HEK293 (cell line): ENCODE measurements at regions not wholly inside any gene's neighbourhood (a gene's known extent, or its start where the extent isn't known, plus 50 kb on each side); places are given as distances from the start of the nearest gene placed in this dataset.

ENCODE experiments used
- EGR2 ChIP-seq: fragments of 450-650 bp; formaldehyde crosslinking; IDR thresholded peaks from 2 replicates; pipeline ENCODE4 v1.5.1; 2016; ENCODE audit warnings: low read depth, missing biosample characterization, missing genetic modification characterization
- SP2 ChIP-seq: fragments of 450-650 bp; formaldehyde crosslinking; IDR thresholded peaks from 2 replicates; pipeline ENCODE4 v1.5.1; 2016; ENCODE audit warnings: missing biosample characterization, missing genetic modification characterization
- YY1 ChIP-seq: fragments of 450-650 bp; formaldehyde crosslinking; IDR thresholded peaks from 2 replicates; pipeline ENCODE4 v1.5.1; 2018; ENCODE audit warnings: missing biosample characterization, missing genetic modification characterization
- ZNF121 ChIP-seq: fragments of 450-650 bp; formaldehyde crosslinking; IDR thresholded peaks from 2 replicates; pipeline ENCODE4 v1.5.1; 2016; ENCODE audit warnings: missing biosample characterization, missing genetic modification characterization
- ZNF274 ChIP-seq, 2 experiments: fragments of 200-500 bp in 1 of 2; fragments of 450-650 bp in 1 of 2; sonication (Bioruptor generic) in 1 of 2; formaldehyde crosslinking in 1 of 2; IDR thresholded peaks; 2 replicates each; pipeline versions ENCODE4 v1.5.1 to v1.6.1; 2014 to 2016; ENCODE audit warnings: borderline replicate concordance in 1 of 2, inconsistent platforms in 1 of 2, low read length in 1 of 2, missing biosample characterization in 1 of 2, missing genetic modification characterization in 1 of 2
- ZNF354C ChIP-seq: fragments of 450-650 bp; formaldehyde crosslinking; IDR thresholded peaks from 2 replicates; pipeline ENCODE4 v1.5.1; 2016; ENCODE audit warnings: missing biosample characterization, missing genetic modification characterization, low read depth, borderline replicate concordance
- ZNF473 ChIP-seq: fragments of 450-650 bp; formaldehyde crosslinking; IDR thresholded peaks from 2 replicates; pipeline ENCODE4 v1.5.1; 2017; ENCODE audit warnings: missing biosample characterization, missing genetic modification characterization
- ZNF776 ChIP-seq: fragments of 450-650 bp; formaldehyde crosslinking; IDR thresholded peaks from 2 replicates; pipeline ENCODE4 v1.5.0; 2017; ENCODE audit warnings: missing biosample characterization, missing genetic modification characterization, borderline replicate concordance
- ZNF777 ChIP-seq: fragments of 450-650 bp; formaldehyde crosslinking; IDR thresholded peaks from 2 replicates; pipeline ENCODE4 v1.5.1; 2017; ENCODE audit warnings: missing biosample characterization, missing genetic modification characterization, borderline replicate concordance
- TF ChIP-seq, protein P1 (sequence below): fragments of 450-650 bp; formaldehyde crosslinking; IDR thresholded peaks from 2 replicates; pipeline ENCODE4 v1.5.1; 2016; ENCODE audit warnings: missing biosample characterization, missing genetic modification characterization
- TF ChIP-seq, protein P2 (sequence below): fragments of 450-650 bp; formaldehyde crosslinking; IDR thresholded peaks from 2 replicates; pipeline ENCODE4 v1.5.1; 2017; ENCODE audit warnings: missing biosample characterization, missing genetic modification characterization
- TF ChIP-seq, protein P3 (sequence below): fragments of 450-650 bp; formaldehyde crosslinking; IDR thresholded peaks from 2 replicates; pipeline ENCODE4 v1.5.1; 2016; ENCODE audit warnings: missing biosample characterization, missing genetic modification characterization, borderline replicate concordance

DNA sequence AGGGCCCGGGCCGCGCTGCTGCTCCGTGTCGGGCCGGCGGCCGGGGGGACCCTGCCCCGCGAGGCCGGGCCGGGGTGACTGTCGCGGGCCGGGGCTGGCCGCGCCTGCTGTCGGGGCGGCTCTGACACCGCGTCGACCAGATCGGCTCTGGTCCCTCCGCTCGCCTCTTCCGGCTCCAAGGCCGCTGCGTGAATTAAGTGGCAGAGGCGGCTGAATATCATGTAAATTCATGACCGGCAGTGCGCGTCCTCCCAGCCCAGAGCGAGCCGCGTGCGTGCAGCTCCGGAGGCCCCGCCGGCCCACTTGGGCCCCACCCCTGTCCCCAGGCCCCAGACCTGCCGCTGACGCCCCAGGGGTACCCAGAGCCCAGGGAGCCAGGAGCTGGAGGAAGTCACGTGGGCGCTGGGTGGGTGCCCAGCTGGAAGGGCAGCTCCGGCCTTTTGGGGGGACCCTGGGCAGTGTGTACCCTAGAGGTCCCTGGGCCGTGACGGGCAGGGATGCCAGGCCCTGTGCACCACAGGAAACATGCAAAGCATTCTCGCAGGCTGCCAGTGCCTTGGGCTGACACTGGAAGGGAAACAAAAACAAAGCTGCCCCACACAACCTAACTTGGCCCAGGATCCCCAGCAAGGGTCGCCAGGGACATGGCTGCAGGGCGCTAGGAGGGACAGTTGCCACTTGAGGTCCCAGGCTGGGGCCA, 584.0 kb upstream of the MKI67 start:
- TF ChIP-seq, protein P1, sequence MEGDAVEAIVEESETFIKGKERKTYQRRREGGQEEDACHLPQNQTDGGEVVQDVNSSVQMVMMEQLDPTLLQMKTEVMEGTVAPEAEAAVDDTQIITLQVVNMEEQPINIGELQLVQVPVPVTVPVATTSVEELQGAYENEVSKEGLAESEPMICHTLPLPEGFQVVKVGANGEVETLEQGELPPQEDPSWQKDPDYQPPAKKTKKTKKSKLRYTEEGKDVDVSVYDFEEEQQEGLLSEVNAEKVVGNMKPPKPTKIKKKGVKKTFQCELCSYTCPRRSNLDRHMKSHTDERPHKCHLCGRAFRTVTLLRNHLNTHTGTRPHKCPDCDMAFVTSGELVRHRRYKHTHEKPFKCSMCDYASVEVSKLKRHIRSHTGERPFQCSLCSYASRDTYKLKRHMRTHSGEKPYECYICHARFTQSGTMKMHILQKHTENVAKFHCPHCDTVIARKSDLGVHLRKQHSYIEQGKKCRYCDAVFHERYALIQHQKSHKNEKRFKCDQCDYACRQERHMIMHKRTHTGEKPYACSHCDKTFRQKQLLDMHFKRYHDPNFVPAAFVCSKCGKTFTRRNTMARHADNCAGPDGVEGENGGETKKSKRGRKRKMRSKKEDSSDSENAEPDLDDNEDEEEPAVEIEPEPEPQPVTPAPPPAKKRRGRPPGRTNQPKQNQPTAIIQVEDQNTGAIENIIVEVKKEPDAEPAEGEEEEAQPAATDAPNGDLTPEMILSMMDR (tag by site-specific recombination): no peak
- TF ChIP-seq, protein P2, sequence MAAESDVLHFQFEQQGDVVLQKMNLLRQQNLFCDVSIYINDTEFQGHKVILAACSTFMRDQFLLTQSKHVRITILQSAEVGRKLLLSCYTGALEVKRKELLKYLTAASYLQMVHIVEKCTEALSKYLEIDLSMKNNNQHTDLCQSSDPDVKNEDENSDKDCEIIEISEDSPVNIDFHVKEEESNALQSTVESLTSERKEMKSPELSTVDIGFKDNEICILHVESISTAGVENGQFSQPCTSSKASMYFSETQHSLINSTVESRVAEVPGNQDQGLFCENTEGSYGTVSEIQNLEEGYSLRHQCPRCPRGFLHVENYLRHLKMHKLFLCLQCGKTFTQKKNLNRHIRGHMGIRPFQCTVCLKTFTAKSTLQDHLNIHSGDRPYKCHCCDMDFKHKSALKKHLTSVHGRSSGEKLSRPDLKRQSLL (tag by site-specific recombination): no peak
- TF ChIP-seq ZNF121 (tag by site-specific recombination): no peak
- no peak for TF ChIP-seq ZNF354C (tag by site-specific recombination)
- no peak for TF ChIP-seq YY1
- TF ChIP-seq ZNF274 (IDR thresholded peaks at IDR 0.05; ENCODE audit: low read length): no peak
- TF ChIP-seq ZNF274 (tag by site-specific recombination; IDR thresholded peaks at IDR 0.05; ENCODE audit: borderline replicate concordance): no peak
- no peak for TF ChIP-seq EGR2 (tag by site-specific recombination)
- no peak for TF ChIP-seq SP2 (tag by site-specific recombination)
- TF ChIP-seq ZNF473 (tag by site-specific recombination): no peak
- TF ChIP-seq, protein P3, sequence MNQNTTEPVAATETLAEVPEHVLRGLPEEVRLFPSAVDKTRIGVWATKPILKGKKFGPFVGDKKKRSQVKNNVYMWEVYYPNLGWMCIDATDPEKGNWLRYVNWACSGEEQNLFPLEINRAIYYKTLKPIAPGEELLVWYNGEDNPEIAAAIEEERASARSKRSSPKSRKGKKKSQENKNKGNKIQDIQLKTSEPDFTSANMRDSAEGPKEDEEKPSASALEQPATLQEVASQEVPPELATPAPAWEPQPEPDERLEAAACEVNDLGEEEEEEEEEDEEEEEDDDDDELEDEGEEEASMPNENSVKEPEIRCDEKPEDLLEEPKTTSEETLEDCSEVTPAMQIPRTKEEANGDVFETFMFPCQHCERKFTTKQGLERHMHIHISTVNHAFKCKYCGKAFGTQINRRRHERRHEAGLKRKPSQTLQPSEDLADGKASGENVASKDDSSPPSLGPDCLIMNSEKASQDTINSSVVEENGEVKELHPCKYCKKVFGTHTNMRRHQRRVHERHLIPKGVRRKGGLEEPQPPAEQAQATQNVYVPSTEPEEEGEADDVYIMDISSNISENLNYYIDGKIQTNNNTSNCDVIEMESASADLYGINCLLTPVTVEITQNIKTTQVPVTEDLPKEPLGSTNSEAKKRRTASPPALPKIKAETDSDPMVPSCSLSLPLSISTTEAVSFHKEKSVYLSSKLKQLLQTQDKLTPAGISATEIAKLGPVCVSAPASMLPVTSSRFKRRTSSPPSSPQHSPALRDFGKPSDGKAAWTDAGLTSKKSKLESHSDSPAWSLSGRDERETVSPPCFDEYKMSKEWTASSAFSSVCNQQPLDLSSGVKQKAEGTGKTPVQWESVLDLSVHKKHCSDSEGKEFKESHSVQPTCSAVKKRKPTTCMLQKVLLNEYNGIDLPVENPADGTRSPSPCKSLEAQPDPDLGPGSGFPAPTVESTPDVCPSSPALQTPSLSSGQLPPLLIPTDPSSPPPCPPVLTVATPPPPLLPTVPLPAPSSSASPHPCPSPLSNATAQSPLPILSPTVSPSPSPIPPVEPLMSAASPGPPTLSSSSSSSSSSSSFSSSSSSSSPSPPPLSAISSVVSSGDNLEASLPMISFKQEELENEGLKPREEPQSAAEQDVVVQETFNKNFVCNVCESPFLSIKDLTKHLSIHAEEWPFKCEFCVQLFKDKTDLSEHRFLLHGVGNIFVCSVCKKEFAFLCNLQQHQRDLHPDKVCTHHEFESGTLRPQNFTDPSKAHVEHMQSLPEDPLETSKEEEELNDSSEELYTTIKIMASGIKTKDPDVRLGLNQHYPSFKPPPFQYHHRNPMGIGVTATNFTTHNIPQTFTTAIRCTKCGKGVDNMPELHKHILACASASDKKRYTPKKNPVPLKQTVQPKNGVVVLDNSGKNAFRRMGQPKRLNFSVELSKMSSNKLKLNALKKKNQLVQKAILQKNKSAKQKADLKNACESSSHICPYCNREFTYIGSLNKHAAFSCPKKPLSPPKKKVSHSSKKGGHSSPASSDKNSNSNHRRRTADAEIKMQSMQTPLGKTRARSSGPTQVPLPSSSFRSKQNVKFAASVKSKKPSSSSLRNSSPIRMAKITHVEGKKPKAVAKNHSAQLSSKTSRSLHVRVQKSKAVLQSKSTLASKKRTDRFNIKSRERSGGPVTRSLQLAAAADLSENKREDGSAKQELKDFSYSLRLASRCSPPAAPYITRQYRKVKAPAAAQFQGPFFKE: no peak
- no peak for TF ChIP-seq ZNF777
- TF ChIP-seq ZNF776 (tag by site-specific recombination): no peak
